ENCODE measurements at regions not wholly inside any gene's neighbourhood (a gene's known extent, or its start where the extent isn't known, plus 50 kb on each side); places are given as distances from the start of the nearest gene placed in this dataset.
"Not testable (repeated sequence)": the region's sequence is repeated elsewhere in the genome, so short reads cannot be mapped to it uniquely, and the experiment has no call there.

GRCh38 chr20:12217382-12217781 lies 299.7 kb downstream of the BTBD3 start:
- DNase-seq = no peak

DNA sequence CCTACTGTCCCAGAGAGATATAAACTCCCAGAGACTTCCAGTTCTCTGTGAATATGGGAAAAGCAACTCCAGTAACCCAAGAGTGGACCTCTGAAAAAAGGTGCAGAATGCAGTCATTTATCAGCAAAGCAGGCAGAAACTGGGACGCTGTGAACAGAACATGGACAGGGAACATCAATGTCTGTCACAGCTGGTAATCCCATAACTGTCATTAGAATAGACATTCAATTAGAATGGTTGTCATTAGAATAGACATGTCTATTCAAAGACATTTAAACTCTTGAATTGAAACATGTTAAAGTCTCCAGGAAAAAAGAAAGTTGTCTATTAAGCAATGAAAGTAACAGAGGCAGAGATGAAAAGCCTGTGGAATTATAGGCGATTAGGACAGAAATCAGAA lies 302.1 kb downstream of the BTBD3 start:
- no peak for DNase-seq

- DNase-seq = no peak
Observed at GRCh38 chr20:12223057-12223456, 305.4 kb downstream of the BTBD3 start.

DNA sequence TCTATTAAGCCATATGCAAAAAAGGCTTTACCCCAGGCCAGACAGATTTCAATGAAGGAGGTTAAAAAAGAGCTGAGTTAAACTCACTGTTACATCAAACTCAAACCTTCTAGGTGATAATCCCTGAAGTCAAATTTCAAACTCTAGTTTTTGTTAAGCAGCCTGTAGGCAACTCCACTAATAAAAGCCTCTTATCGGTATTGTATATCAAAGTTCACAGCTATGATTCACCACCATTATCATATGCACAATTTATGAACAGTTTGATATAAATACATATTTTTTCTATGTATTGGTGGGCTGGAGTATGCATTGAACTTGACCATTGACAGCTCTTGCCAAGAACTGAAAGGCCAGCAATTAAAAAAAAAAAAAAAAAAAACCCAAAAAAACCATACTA lies 308.2 kb downstream of the BTBD3 start:
- DNase-seq = no peak

DNA sequence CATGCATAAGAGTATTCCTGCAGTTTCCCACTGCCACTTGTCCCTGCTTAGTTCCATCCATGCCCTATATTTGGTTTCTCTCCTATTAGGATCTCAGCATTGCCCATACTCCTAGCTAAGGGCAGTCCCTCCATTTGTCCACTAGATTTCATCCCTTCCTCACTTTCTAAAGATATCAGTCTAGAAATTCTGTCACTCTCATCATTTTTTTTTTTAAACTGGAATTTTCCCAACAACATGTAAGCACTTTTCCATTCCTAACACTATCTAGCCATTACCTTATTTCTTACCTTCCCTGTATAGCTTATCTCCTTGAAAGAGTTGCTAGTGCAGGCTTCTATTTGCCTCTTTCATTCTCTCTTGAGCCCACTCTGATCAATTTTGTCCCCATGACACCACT lies 312.2 kb downstream of the BTBD3 start:
- DNase-seq = no peak

- DNase-seq = no peak
Observed at GRCh38 chr20:12237772-12238171, 320.1 kb downstream of the BTBD3 start.

DNA sequence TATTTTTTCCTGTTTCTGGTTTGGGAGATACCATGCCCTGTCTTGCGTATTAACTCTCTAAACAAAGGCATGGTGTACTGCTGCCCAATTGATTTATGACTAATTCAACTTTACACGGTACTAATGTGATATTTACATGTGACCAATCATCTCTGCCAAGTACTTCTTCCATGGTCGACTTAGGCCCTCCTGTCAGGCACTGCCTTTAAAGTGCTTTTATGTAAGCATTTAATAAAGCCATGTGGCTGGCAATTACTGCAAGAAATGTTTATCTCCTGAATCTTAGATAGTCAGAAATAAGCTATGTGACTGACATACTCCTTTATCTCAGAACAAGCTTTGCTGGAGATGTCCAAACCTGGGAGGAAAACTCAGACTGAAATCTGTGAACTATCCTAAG lies 323.4 kb downstream of the BTBD3 start:
- no peak for DNase-seq

DNA sequence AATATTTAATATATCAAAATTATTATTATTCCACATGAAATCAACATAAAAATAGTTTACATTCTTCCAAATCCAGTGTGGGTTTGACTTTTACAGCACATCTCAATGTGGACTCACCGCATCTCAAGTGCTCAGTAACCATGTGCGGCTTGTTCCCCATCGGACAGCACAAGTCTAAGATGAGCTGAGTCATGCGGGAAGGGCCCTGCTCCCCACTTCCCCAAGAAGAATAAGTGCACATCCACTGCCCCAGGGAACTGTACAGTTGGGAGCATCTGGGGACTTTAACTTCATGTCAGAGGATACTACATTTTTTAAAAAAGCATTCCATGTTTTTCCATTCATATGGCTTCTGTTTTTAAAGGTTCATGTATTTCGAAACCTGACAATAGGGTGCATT lies 325.6 kb downstream of the BTBD3 start:
- DNase-seq = no peak

- DNase-seq = no peak
Observed at GRCh38 chr20:12248481-12248880, 330.8 kb downstream of the BTBD3 start.

DNA sequence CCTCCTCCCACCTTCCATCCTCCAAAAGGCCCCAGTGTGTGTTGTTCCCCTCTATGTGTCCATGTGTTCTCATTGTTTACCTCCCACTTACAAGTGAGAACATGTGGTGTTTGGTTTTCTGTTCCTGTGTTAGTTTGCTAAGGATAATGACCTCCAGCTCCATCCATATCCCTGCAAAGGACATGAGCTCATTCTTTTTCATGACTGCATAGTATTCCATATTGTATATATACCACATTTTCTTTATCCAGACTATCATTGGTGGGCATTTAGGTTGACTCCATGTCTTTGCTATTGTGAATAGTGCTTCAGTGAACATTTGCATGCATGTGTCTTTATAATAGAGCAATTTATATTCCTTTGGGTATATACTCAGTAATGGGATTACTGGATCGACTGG lies 333.0 kb downstream of the BTBD3 start:
- DNase-seq = not testable (repeated sequence)

DNA sequence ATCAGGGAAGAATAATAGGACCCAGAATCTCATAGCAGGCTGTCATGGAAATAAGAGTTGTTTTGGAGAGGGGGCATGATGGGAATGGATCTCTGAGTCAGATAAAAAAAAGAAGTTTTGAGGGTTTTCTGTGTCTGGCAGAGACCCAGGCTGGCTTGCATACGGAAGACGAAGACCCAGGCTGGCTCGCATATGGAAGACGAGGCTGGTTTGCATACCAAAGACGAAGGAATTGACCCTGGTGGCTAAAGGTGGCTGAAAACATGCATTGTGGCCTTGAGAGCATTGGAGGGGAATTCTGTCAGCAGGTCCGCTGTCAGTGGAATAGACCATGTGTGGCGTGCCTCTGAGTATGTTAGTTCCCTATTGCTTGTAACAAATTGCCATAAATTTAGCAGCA lies 335.1 kb downstream of the BTBD3 start:
- DNase-seq = no peak

DNA sequence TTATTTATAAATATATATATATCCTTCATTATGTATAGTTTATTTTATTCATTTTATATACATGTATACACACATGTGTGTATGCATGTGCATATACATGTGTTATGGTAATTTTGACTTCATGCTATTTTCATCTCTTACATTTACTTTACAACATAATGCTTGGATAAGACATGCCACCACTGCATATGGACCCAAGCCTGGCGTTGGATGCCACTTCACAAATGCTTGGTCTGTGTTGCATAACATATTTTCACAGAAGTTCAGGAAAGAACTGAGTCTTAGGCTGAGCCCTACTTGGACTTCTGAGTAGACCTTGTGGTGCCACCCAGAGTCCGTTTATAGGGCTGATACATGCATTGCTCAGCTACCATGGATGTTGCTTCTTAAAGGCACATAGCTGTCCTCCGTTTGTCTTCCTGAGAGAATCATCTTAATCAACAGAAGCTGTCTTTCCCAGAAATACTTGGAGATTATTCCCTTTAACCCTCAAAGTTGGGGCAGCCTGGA lies 337.8 kb downstream of the BTBD3 start:
- DNase-seq = no peak

- DNase-seq = no peak
Observed at GRCh38 chr20:12256806-12257205, 339.1 kb downstream of the BTBD3 start.

DNA sequence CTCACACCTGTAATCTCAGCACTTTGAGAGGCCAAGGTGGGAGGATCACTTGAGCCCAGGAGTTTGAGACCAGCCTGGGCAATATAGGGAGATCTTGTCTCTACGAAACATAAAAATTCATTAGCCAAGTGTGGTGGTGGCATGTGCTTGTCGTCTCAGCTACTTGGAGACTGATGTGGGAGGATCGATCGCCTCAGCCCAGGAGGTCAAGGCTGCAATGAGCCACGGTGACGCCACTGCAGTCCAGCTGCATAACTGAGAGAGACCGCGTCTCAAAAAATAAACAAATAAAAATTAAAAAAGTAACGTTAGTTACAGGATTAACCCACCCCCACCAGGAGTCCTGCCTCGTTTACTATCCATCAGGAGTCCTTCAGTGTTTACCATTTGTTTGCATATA lies 345.1 kb downstream of the BTBD3 start:
- no peak for DNase-seq

- no peak for DNase-seq
Observed at GRCh38 chr20:12264711-12265110, 347.0 kb downstream of the BTBD3 start.

GRCh38 chr20:12265662-12266061 lies 348.0 kb downstream of the BTBD3 start:
- DNase-seq = no peak

GRCh38 chr20:12269579-12269978 lies 351.9 kb downstream of the BTBD3 start:
- no peak for DNase-seq

DNA sequence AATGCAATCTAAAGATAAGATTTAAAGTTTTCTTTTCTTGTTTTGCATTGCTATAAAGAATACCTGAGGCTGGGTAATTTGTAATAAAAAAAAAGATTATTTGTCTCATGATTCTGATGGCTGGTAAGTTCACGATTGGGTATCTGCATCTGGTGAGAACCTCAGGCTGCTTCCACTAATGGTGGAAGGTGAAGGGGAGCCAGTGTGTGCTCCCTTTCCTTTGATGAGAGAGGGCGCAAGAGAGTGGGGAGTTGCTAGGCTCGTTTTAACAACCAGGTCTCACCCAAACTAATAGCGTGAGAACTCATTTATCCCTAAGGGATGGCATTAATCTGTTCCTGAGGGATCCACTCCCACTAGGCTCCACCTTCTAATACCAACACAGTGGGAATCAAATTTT lies 353.2 kb downstream of the BTBD3 start:
- DNase-seq = no peak

DNA sequence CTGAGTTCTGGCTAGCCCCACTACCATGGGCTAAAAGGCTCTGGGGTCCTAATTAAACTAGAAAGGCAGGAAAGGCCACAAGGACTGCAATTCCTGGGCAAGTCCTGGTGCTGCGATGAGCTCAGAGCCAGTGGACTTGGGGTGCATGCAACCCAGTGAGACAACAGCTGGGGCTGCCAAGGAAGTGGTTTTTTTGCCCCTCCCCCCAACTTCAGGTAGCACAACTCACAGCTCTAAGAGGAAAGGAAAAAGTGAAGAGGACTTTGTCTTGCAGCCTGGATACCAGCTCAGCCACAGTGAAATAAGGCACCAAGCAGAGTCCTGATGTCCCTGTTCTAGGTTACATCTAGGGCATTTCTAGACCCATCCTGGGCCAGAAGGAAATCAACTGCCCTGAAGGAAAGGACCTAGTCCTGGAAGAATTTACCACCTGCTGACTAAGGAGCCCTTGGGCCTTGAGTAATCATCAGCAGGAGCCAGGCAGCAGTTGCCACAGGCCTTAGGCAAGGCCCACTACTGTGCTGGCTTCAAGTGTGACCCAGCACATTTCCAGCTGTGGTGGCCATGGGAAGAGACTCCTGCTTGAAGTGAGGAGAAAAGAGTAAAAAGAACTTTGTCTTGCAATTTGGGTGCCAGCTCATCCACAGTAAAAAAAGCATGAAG lies 358.4 kb downstream of the BTBD3 start:
- DNase-seq = no peak

DNA sequence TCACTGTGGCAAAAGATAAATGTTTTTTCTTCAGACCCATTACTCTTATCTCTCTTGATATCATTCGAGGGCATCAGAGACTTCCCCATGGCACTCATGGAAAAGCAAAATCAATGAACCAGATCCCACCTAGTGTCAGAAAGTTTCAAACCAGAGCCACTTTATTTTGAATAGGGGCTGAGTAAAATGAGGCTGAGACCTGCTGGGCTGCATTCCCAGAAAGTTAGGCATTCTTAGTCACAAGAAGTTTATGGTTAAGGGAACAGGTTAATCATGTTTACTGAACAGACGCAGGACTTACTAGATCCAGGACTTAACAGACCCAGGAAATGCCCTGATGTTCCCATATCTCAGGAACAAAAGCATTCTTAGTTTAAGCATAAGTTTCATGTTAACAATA lies 369.9 kb downstream of the BTBD3 start:
- no peak for DNase-seq

GRCh38 chr20:12289465-12289864 lies 371.8 kb downstream of the BTBD3 start:
- DNase-seq = no peak

GRCh38 chr20:12291386-12291785 lies 373.7 kb downstream of the BTBD3 start:
- no peak for DNase-seq

GRCh38 chr20:12293900-12294299 lies 376.2 kb downstream of the BTBD3 start:
- DNase-seq = no peak

- no peak for DNase-seq
Observed at GRCh38 chr20:12294678-12295077, 377.0 kb downstream of the BTBD3 start.

- DNase-seq = no peak
Observed at GRCh38 chr20:12305188-12305950, 387.7 kb downstream of the BTBD3 start.

Measured in NCI-H524 treated with DMSO at 0.1 percent for 48 hours (cell line).